Esophagus muscularis mucosa (tissue), 4 donors: ENCODE measurements at regions not wholly inside any gene's neighbourhood (a gene's known extent, or its start where the extent isn't known, plus 50 kb on each side); places are given as distances from the start of the nearest gene placed in this dataset.

ENCODE experiments used
- DNase-seq: peaks from one replicate; pipeline ENCODE4 v3.0.0-alpha.2; 2017; ENCODE audit errors: extremely low spot score
- H3K27ac ChIP-seq, 4 donors: fragments of 200-600 bp; sonication (generic); replicated peaks in 1 of 4; 1 replicate in 3 of 4; 2 replicates in 1 of 4; pipeline ENCODE4 v1.5.1; 2016 to 2019; ENCODE audit warnings: mild to moderate bottlenecking in 1 of 4
- H3K27me3 ChIP-seq, 4 donors: fragments of 200-600 bp; sonication (generic); one replicate each; pipeline versions ENCODE4 v1.5.1 to v1.6.0; 2016 to 2019
- H3K36me3 ChIP-seq, 4 donors: fragments of 200-600 bp; sonication (generic); one replicate each; pipeline ENCODE4 v1.5.1; 2016 to 2019
- H3K4me1 ChIP-seq, 4 donors: fragments of 200-600 bp; sonication (generic); one replicate each; pipeline ENCODE4 v1.5.1; 2016 to 2019
- H3K4me3 ChIP-seq, 4 donors: fragments of 200-600 bp; sonication (generic); 1 replicate in 2 of 4; 2 replicates in 2 of 4; pipeline ENCODE4 v1.5.1; 2016 to 2019; ENCODE audit warnings: mild to moderate bottlenecking in 4 of 4, moderate library complexity in 1 of 4
- H3K9me3 ChIP-seq, 4 donors: fragments of 200-600 bp; sonication (generic); 1 replicate in 3 of 4; 2 replicates in 1 of 4; pipeline ENCODE4 v1.5.1; 2016 to 2019
- EP300 ChIP-seq: sonication (generic); formaldehyde crosslinking; IDR thresholded peaks from one replicate; pipeline ENCODE4 v1.6.1; 2017; ENCODE audit warnings: antibody characterized with exemption
- POLR2A ChIP-seq: fragments of 450-650 bp; IDR thresholded peaks from one replicate; pipeline ENCODE4 v1.6.1; 2017; ENCODE audit warnings: antibody characterized with exemption, moderate library complexity, mild to moderate bottlenecking, low read depth
- POLR2AphosphoS5 ChIP-seq, 2 donors: sonication (generic); formaldehyde crosslinking; IDR thresholded peaks; one replicate each; pipeline ENCODE4 v1.6.1; 2017; ENCODE audit warnings: antibody characterized with exemption in 2 of 2
- WGBS: methylation state at CpG from one replicate; pipeline ENCODE4 v1.1.5; 2018; 5-methylcytosine and 5-hydroxymethylcytosine counted together
- intact Hi-C: fragments of 100-400 bp; cut with DNase I; formaldehyde crosslinking; loops from one replicate; pipeline ENCODE4 v1.15.1; 2023
- TF ChIP-seq, protein P1 (sequence below), 3 experiments: fragments of 200-600 bp in 2 of 3; fragments of 450-650 bp in 1 of 3; sonication (generic) in 2 of 3; IDR thresholded peaks; one replicate each; pipeline ENCODE4 v1.5.1; 2017 to 2019; ENCODE audit warnings: antibody characterized with exemption in 3 of 3, mild to moderate bottlenecking in 2 of 3, moderate library complexity in 1 of 3

DNA sequence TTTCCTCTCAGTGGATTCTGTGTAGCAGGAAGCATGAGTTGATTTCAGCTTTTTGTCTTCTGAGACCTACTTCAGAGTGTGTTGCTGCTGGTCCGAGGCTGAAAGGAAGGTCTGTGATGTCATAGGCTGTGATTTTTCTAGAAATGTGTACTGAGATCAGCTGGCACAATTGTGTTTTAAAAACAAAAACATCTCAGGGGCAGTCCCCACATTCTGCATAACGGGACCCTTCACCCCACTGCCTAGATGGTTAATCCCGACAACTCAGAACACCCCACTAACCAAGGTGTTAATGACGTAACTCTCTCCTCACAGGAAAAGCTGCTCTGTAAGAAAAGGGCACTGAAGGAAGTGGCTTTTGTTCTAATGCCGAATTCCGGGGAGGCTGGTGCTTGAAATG, 59.8 kb upstream of the PPP2R5A start:
- no peak overlapping the region for H3K4me3 ChIP-seq
- TF ChIP-seq, protein P1, sequence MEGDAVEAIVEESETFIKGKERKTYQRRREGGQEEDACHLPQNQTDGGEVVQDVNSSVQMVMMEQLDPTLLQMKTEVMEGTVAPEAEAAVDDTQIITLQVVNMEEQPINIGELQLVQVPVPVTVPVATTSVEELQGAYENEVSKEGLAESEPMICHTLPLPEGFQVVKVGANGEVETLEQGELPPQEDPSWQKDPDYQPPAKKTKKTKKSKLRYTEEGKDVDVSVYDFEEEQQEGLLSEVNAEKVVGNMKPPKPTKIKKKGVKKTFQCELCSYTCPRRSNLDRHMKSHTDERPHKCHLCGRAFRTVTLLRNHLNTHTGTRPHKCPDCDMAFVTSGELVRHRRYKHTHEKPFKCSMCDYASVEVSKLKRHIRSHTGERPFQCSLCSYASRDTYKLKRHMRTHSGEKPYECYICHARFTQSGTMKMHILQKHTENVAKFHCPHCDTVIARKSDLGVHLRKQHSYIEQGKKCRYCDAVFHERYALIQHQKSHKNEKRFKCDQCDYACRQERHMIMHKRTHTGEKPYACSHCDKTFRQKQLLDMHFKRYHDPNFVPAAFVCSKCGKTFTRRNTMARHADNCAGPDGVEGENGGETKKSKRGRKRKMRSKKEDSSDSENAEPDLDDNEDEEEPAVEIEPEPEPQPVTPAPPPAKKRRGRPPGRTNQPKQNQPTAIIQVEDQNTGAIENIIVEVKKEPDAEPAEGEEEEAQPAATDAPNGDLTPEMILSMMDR (IDR thresholded peaks at IDR 0.05): no peak
- no peak for TF ChIP-seq POLR2A
- TF ChIP-seq EP300: no peak
- no peak for TF ChIP-seq POLR2AphosphoS5 (IDR thresholded peaks at IDR 0.05)
- 68% methylated on average over 6 of the region's 6 CpGs for WGBS
- DNase-seq: no peak
- H3K9me3 ChIP-seq: no peaks in the 10 kb centered on the region
- H3K4me1 ChIP-seq: peaks cover 0 to 7% (median 2%) of the 10 kb centered on the region in 4 donors
- intact Hi-C loops: no loop called here
- no peaks in the 10 kb centered on the region for H3K27me3 ChIP-seq
- no peak overlapping the region for H3K27ac ChIP-seq
- H3K36me3 ChIP-seq: no peaks in the 10 kb centered on the region

DNA sequence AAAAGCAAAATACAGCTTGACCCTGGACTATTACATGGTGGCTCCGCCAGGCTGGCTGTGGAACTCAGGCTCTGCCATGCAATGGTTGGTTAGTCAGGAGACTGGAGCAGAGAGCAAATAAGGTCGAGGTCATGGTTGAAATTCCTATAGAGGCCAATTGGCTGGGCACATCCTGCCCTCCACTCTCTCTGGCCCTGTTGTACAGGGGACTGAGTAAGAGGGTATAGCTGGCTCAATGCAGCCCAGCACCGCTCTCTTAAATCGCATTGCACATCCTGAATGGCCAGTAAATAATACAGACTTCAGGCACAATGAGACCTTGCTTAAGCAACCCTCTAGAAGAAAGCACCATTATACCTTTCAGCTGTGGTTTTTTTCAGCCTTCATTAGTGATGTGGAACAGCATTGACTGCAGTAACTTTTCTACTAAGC, 59.3 kb upstream of the PPP2R5A start:
- TF ChIP-seq, protein P1 (IDR thresholded peaks at IDR 0.05): no peak
- TF ChIP-seq POLR2A (no peak), POLR2AphosphoS5 (IDR thresholded peaks at IDR 0.05) (no peak), EP300 (no peak)
- Histone ChIP-seq H3K27ac (no peak overlapping the region), H3K4me3 (no peak overlapping the region), H3K9me3 (no peaks in the 10 kb centered on the region), H3K27me3 (no peaks in the 10 kb centered on the region), H3K4me1 (peaks cover 0 to 7% (median 2%) of the 10 kb centered on the region in 4 donors), H3K36me3 (no peaks in the 10 kb centered on the region)
- no peak for DNase-seq
- 88% methylated on average over 4 of the region's 4 CpGs for WGBS
- intact Hi-C loops: no loop called here

DNA sequence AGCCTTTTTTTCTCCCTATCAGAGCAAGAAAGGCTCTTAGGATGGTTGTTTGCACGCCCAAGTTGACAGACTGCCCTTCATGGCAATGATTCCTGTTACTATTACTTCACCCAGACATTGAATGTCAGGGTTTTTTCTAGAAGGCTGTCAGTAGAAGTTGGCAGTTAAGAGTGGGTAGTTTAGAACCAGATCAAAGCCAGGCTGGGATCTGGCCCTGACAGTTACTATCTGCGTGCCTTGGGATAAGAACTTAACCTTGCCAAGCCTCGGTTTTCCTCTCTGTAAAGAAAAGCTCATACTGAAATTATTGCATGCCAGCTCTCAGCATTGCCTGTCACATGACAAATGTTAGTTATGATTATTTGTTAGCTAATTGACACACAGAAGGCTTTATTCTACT, 58.7 kb upstream of the PPP2R5A start:
- TF ChIP-seq POLR2A (no peak), EP300 (no peak), POLR2AphosphoS5 (IDR thresholded peaks at IDR 0.05) (no peak)
- TF ChIP-seq, protein P1 (IDR thresholded peaks at IDR 0.05): no peak
- intact Hi-C loops: no loop called here
- Histone ChIP-seq H3K9me3 (no peaks in the 10 kb centered on the region), H3K27ac (no peak overlapping the region), H3K4me1 (peaks cover 0 to 7% (median 2%) of the 10 kb centered on the region in 4 donors), H3K27me3 (no peaks in the 10 kb centered on the region), H3K36me3 (no peaks in the 10 kb centered on the region), H3K4me3 (no peak overlapping the region)
- DNase-seq: no peak
- WGBS: 100% methylated on average over 3 of the region's 3 CpGs

GRCh38 chr1:212228076-212228475, 57.1 kb upstream of the PPP2R5A start:
- Histone ChIP-seq H3K9me3 (no peaks in the 10 kb centered on the region), H3K4me3 (no peak overlapping the region), H3K36me3 (no peaks in the 10 kb centered on the region), H3K27me3 (no peaks in the 10 kb centered on the region), H3K27ac (no peak overlapping the region), H3K4me1 (peaks cover 0 to 7% (median 2%) of the 10 kb centered on the region in 4 donors)
- 95% methylated on average over 2 of the region's 2 CpGs for WGBS
- TF ChIP-seq EP300 (no peak), POLR2A (no peak), POLR2AphosphoS5 (IDR thresholded peaks at IDR 0.05) (no peak)
- TF ChIP-seq, protein P1 (IDR thresholded peaks at IDR 0.05): no peak
- no peak for DNase-seq
- intact Hi-C loops: no loop called here

GRCh38 chr1:212228591-212229119, 56.6 kb upstream of the PPP2R5A start:
- Histone ChIP-seq H3K27me3 (no peaks in the 10 kb centered on the region), H3K9me3 (no peaks in the 10 kb centered on the region), H3K4me1 (peaks cover 0 to 7% (median 2%) of the 10 kb centered on the region in 4 donors), H3K36me3 (no peaks in the 10 kb centered on the region), H3K27ac (no peak overlapping the region), H3K4me3 (no peak overlapping the region)
- DNase-seq: no peak
- 89% methylated on average over 8 of the region's 8 CpGs for WGBS
- TF ChIP-seq, protein P1 (IDR thresholded peaks at IDR 0.05): no peak
- TF ChIP-seq POLR2AphosphoS5 (IDR thresholded peaks at IDR 0.05) (no peak), POLR2A (no peak), EP300 (no peak)
- intact Hi-C loops: no loop called here
